ENCODE measurements at regions not wholly inside any gene's neighbourhood (a gene's known extent, or its start where the extent isn't known, plus 50 kb on each side); places are given as distances from the start of the nearest gene placed in this dataset.

DNA sequence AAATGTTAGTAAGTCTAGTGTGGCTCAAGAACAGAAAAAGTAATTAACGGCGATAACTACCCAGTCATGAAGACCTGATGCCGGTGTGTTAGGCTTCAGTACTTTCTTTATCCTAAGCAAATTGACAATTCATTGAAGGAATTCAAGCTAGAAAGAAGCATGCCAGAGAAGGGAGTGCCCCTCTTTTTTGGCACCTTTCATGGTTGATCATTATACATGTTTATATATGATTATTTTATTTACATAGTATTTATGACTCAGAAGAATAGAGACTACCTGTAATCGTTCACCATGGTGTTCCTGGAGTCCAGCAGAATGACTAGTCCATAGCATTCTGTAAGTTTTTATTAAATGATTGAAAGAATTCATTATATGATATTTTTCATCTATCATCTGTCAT, 548.3 kb upstream of the SLIT2 start:
- no peaks in the 10 kb centered on the region for H3K9me1 ChIP-seq (replicated peaks; ENCODE audit: control insufficient read depth, extremely low read depth, insufficient read depth, low read length)
- no peaks in the 10 kb centered on the region for H4K20me1 ChIP-seq (replicated peaks; ENCODE audit: control insufficient read depth, extremely low read depth, insufficient read depth, low read length)
- no peak overlapping the region for H3K4me3 ChIP-seq (replicated peaks in 1 of 3; ENCODE audit: insufficient read depth in 1 of 3, low read depth in 1 of 3, low read length in 3 of 3)
- H3K4me1 ChIP-seq (ENCODE audit: control insufficient read depth, extremely low read depth, insufficient read depth, low read length), result peaks cover 3% of the 10 kb centered on the region
- POLR2A ChIA-PET, result no interaction called here
- TF ChIP-seq GATA2 (IDR thresholded peaks at IDR 0.05; ENCODE audit: insufficient read depth, insufficient read length, low read depth, low read length) (no peak), POLR2AphosphoS5 (IDR thresholded peaks at IDR 0.05; ENCODE audit: insufficient read depth, low read depth, low read length) (no peak), EZH2 (IDR thresholded peaks at IDR 0.05; ENCODE audit: borderline replicate concordance, low read depth, low read length, severe bottlenecking) (no peak), MYC (IDR thresholded peaks at IDR 0.05; ENCODE audit: low read depth, low read length) (no peak), POLR2A (IDR thresholded peaks at IDR 0.05; ENCODE audit: low read depth, low read length) (no peak)
- TF ChIP-seq, protein P1, sequence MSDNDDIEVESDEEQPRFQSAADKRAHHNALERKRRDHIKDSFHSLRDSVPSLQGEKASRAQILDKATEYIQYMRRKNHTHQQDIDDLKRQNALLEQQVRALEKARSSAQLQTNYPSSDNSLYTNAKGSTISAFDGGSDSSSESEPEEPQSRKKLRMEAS (IDR thresholded peaks at IDR 0.05; ENCODE audit: insufficient read depth, insufficient read length), result no peak
- TF ChIP-seq, protein P2, sequence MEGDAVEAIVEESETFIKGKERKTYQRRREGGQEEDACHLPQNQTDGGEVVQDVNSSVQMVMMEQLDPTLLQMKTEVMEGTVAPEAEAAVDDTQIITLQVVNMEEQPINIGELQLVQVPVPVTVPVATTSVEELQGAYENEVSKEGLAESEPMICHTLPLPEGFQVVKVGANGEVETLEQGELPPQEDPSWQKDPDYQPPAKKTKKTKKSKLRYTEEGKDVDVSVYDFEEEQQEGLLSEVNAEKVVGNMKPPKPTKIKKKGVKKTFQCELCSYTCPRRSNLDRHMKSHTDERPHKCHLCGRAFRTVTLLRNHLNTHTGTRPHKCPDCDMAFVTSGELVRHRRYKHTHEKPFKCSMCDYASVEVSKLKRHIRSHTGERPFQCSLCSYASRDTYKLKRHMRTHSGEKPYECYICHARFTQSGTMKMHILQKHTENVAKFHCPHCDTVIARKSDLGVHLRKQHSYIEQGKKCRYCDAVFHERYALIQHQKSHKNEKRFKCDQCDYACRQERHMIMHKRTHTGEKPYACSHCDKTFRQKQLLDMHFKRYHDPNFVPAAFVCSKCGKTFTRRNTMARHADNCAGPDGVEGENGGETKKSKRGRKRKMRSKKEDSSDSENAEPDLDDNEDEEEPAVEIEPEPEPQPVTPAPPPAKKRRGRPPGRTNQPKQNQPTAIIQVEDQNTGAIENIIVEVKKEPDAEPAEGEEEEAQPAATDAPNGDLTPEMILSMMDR (IDR thresholded peaks at IDR 0.05; ENCODE audit: extremely low read depth in 1 of 2, insufficient read depth in 1 of 2, low read depth in 1 of 2, low read length in 2 of 2), result no peak
- no peak for DNase-seq (ENCODE audit: low read depth, low spot score)
- CTCF ChIA-PET, result no interaction called here
- no peak overlapping the region for H2AFZ ChIP-seq (ENCODE audit: low read depth, low read length)
- dilution Hi-C loops (cut with MboI; ENCODE audit: extremely low pct_ligation_motif_present, low sequenced_read_pairs) (no loop called here), intact Hi-C loops (cut with micrococcal nuclease) (no loop called here)
- H3K79me2 ChIP-seq (ENCODE audit: control insufficient read depth, insufficient read depth, low read length), result no peaks in the 10 kb centered on the region
- H3K36me3 ChIP-seq (ENCODE audit: control insufficient read depth in 2 of 2, extremely low read depth in 1 of 2, insufficient read depth in 2 of 2, low read length in 2 of 2), result no peaks in the 10 kb centered on the region
- no peaks in the 10 kb centered on the region for H3K9me3 ChIP-seq (replicated peaks; ENCODE audit: control insufficient read depth, insufficient read depth, low read length)
- no peaks in the 10 kb centered on the region for H3K27me3 ChIP-seq (ENCODE audit: control insufficient read depth in 2 of 2, insufficient read depth in 2 of 2, low read length in 2 of 2)
- H3K9ac ChIP-seq (replicated peaks; ENCODE audit: extremely low read depth, insufficient read depth, low read length), result no peak overlapping the region
- H3K27ac ChIP-seq (ENCODE audit: insufficient read depth, low read depth, low read length), result no peak overlapping the region
- H3K4me2 ChIP-seq (ENCODE audit: insufficient read depth, low read length), result no peak overlapping the region
- no TSS peak for BruUV-seq (replicated peaks)
- FAIRE-seq, result no peak

DNA sequence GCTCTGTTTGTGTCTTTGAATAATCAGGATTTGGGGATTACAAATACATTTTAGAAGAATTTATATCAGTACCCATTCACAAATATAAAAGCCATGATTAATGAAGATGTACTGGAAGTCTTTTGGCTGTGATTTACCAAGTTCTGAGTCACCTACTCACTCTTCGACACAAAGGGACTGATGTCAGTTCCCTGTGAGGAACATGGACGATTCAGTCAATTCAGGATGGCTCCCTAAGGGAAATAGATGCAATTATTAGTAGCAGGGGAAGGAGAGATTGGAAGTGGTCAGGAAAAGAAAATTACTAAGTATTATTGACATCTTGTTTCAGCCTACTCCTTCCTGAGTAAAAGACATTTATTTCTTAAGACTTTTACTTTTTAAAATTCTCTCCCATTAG, 550.7 kb upstream of the SLIT2 start:
- Histone ChIP-seq H3K27ac (ENCODE audit: insufficient read depth, low read depth, low read length) (no peak overlapping the region), H3K9me3 (replicated peaks; ENCODE audit: control insufficient read depth, insufficient read depth, low read length) (no peaks in the 10 kb centered on the region), H3K9me1 (replicated peaks; ENCODE audit: control insufficient read depth, extremely low read depth, insufficient read depth, low read length) (no peaks in the 10 kb centered on the region), H3K27me3 (ENCODE audit: control insufficient read depth in 2 of 2, insufficient read depth in 2 of 2, low read length in 2 of 2) (no peaks in the 10 kb centered on the region), H3K4me1 (ENCODE audit: control insufficient read depth, extremely low read depth, insufficient read depth, low read length) (no peaks in the 10 kb centered on the region), H3K4me3 (replicated peaks in 1 of 3; ENCODE audit: insufficient read depth in 1 of 3, low read depth in 1 of 3, low read length in 3 of 3) (no peak overlapping the region), H3K9ac (replicated peaks; ENCODE audit: extremely low read depth, insufficient read depth, low read length) (no peak overlapping the region), H4K20me1 (replicated peaks; ENCODE audit: control insufficient read depth, extremely low read depth, insufficient read depth, low read length) (no peaks in the 10 kb centered on the region), H2AFZ (ENCODE audit: low read depth, low read length) (no peak overlapping the region), H3K4me2 (ENCODE audit: insufficient read depth, low read length) (no peak overlapping the region), H3K36me3 (ENCODE audit: control insufficient read depth in 2 of 2, extremely low read depth in 1 of 2, insufficient read depth in 2 of 2, low read length in 2 of 2) (no peaks in the 10 kb centered on the region), H3K79me2 (ENCODE audit: control insufficient read depth, insufficient read depth, low read length) (no peaks in the 10 kb centered on the region)
- DNase-seq (ENCODE audit: low read depth, low spot score), result peak; percentile 19
- intact Hi-C loops (cut with micrococcal nuclease), result no loop called here
- ChIA-PET POLR2A (no interaction called here), CTCF (no interaction called here)
- FAIRE-seq, result no peak
- dilution Hi-C loops (cut with MboI; ENCODE audit: extremely low pct_ligation_motif_present, low sequenced_read_pairs), result no loop called here
- BruUV-seq (replicated peaks), result no TSS peak
- TF ChIP-seq POLR2AphosphoS5 (IDR thresholded peaks at IDR 0.05; ENCODE audit: insufficient read depth, low read depth, low read length) (no peak), FOS (IDR thresholded peaks at IDR 0.05; ENCODE audit: borderline replicate concordance, insufficient read depth, low read length) (peak; percentile 26)

Measured in endothelial cell of umbilical vein (primary cell).